ENCODE measurements at regions not wholly inside any gene's neighbourhood (a gene's known extent, or its start where the extent isn't known, plus 50 kb on each side); places are given as distances from the start of the nearest gene placed in this dataset.

- no peak for DNase-seq (ENCODE audit: low read depth in 2 of 2)
These were observed 215.2 kb downstream of the MYLK4 start for GRCh38 chr6:2535506-2535905.

GRCh38 chr6:2534406-2535042, 216.2 kb downstream of the MYLK4 start:
- no peak for DNase-seq (ENCODE audit: low read depth in 2 of 2)

GRCh38 chr6:2531426-2532215, 219.1 kb downstream of the MYLK4 start:
- DNase-seq (ENCODE audit: low read depth in 2 of 2) = no peak

- no peak for DNase-seq (ENCODE audit: low read depth in 2 of 2)
These were observed 221.5 kb downstream of the MYLK4 start for GRCh38 chr6:2529211-2529719.

- DNase-seq (ENCODE audit: low read depth in 2 of 2) = no peak
These were observed 222.6 kb downstream of the MYLK4 start for GRCh38 chr6:2528156-2528555.

- DNase-seq (ENCODE audit: low read depth in 2 of 2) = no peak
These were observed 224.0 kb downstream of the MYLK4 start for GRCh38 chr6:2526766-2527165.

- no peak for DNase-seq (ENCODE audit: low read depth in 2 of 2)
These were observed 226.6 kb downstream of the MYLK4 start for GRCh38 chr6:2524090-2524489.

GRCh38 chr6:2523061-2523460, 227.7 kb downstream of the MYLK4 start:
- no peak for DNase-seq (ENCODE audit: low read depth in 2 of 2)

- no peak for DNase-seq (ENCODE audit: low read depth in 2 of 2)
These were observed 228.2 kb downstream of the MYLK4 start for GRCh38 chr6:2522521-2522920.

- DNase-seq (ENCODE audit: low read depth in 2 of 2) = no peak
These were observed 232.8 kb downstream of the MYLK4 start for GRCh38 chr6:2517855-2518473.

- DNase-seq (ENCODE audit: low read depth in 2 of 2) = no peak
These were observed 233.3 kb downstream of the MYLK4 start for GRCh38 chr6:2517401-2517800.

GRCh38 chr6:2516059-2516458, 234.7 kb downstream of the MYLK4 start:
- no peak for DNase-seq (ENCODE audit: low read depth in 2 of 2)

- no peak for DNase-seq (ENCODE audit: low read depth in 2 of 2)
These were observed 235.7 kb downstream of the MYLK4 start for GRCh38 chr6:2514965-2515543.

- DNase-seq (ENCODE audit: low read depth in 2 of 2) = no peak
These were observed 237.9 kb downstream of the MYLK4 start for GRCh38 chr6:2512802-2513201.

GRCh38 chr6:2510316-2510715, 240.4 kb downstream of the MYLK4 start:
- DNase-seq (ENCODE audit: low read depth in 2 of 2) = no peak

- DNase-seq (ENCODE audit: low read depth in 2 of 2) = no peak
These were observed 241.0 kb downstream of the MYLK4 start for GRCh38 chr6:2509711-2510110.

GRCh38 chr6:2508071-2508470, 242.7 kb downstream of the MYLK4 start:
- no peak for DNase-seq (ENCODE audit: low read depth in 2 of 2)

GRCh38 chr6:2507521-2508037, 243.1 kb downstream of the MYLK4 start:
- DNase-seq (ENCODE audit: low read depth in 2 of 2) = no peak

- DNase-seq (ENCODE audit: low read depth in 2 of 2) = no peak
These were observed 243.7 kb downstream of the MYLK4 start for GRCh38 chr6:2507016-2507415.

GRCh38 chr6:2505624-2506023, 245.1 kb downstream of the MYLK4 start:
- no peak for DNase-seq (ENCODE audit: low read depth in 2 of 2)

GRCh38 chr6:2504495-2505064, 246.1 kb downstream of the MYLK4 start:
- no peak for DNase-seq (ENCODE audit: low read depth in 2 of 2)
